Fibroblast of lung (primary cell): ENCODE measurements at regions not wholly inside any gene's neighbourhood (a gene's known extent, or its start where the extent isn't known, plus 50 kb on each side); places are given as distances from the start of the nearest gene placed in this dataset.

ENCODE experiments used
- CTCF ChIP-seq, 2 donors: IDR thresholded peaks in 1 of 2; conservative IDR thresholded peaks in 1 of 2; 1 replicate in 1 of 2; 2 replicates in 1 of 2; pipeline ENCODE4 v1.5.1; 2011 to 2012; ENCODE audit warnings: low read length in 2 of 2, control low read depth in 1 of 2, inconsistent platforms in 1 of 2, low read depth in 1 of 2, mild to moderate bottlenecking in 1 of 2
- EZH2 ChIP-seq: IDR thresholded peaks from 2 replicates; pipeline ENCODE4 v1.5.1; 2012; ENCODE audit warnings: low read length, control low read depth, mild to moderate bottlenecking; ENCODE audit errors: missing control alignments

DNA sequence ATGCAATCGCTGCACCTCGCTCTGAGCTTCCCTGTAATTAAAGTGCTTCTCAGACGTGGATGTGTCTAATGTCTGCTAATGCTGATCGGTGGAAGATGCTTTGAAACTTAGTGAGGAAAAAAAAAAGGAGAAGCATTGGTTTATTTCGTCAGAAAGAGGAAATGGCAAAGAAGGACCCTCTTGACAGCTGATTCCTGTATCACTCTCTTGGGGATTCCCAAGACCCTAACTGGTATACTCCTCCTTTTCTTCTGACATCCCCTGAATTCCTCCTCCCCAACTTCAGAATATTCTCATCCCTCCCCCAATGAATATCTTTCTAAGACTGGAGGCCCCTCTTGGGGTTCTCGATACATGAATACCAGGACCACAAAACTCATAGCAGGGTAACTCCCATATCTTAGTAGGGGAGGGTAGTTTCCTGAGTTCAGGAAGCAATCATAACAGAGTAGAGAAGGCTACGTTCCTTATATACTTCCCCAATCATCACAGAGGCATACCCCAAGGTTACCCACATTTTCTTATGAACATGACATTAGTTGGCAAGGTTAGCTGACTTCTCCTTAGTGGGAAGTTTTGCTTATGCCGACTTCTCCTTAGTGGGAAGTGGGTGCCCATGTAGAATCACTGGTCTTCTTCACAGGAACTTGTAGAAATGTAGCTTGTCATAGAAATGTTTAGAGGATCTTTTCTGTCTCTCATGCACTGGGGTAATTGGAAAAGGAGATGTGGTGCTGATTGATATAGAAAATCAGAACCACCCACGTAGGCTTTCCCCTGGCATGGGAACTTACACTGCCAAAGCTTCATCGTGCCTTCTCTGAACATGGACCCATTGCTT lies 63.8 kb upstream of the ATXN1 start:
- no peak for TF ChIP-seq CTCF (conservative IDR thresholded peaks at IDR 0.05 in 1 of 2, IDR thresholded peaks at IDR 0.05 in 1 of 2; ENCODE audit: low read depth in 1 of 2, low read length in 2 of 2)
- no peak for TF ChIP-seq EZH2
